Naive B cell (primary cell): ENCODE measurements at regions not wholly inside any gene's neighbourhood (a gene's known extent, or its start where the extent isn't known, plus 50 kb on each side); places are given as distances from the start of the nearest gene placed in this dataset.
A peak's percentile ranks its signal among the peaks of the same experiment; 100 is the strongest.

ENCODE experiments used
- ATAC-seq, 2 donors: fragments of 150-1000 bp; cut with Tn5 transposase; 2 replicates each; pipeline ENCODE4 v1.10.0; 2021; ENCODE audit warnings: low read depth in 2 of 2, mild to moderate bottlenecking in 2 of 2, moderate library complexity in 2 of 2
- DNase-seq: peaks from one replicate; pipeline ENCODE4 v3.0.0; 2022
- H3K27ac Mint-ChIP-seq, 6 donors: one replicate each; pipeline ENCODE4 v1.8.0; 2020 to 2022; ENCODE audit warnings: mild to moderate bottlenecking in 6 of 6, mixed read lengths in 6 of 6, moderate library complexity in 5 of 6, inconsistent platforms in 2 of 6
- H3K27me3 Mint-ChIP-seq, 3 donors: one replicate each; pipeline ENCODE4 v1.8.0; 2021 to 2022; ENCODE audit warnings: mixed read lengths in 3 of 3, mild to moderate bottlenecking in 1 of 3
- H3K36me3 Mint-ChIP-seq, 2 donors: one replicate each; pipeline ENCODE4 v1.8.0; 2020 to 2022; ENCODE audit warnings: mixed read lengths in 2 of 2, inconsistent platforms in 1 of 2, mild to moderate bottlenecking in 1 of 2
- H3K4me1 Mint-ChIP-seq, 3 donors: one replicate each; pipeline ENCODE4 v1.8.0; 2020 to 2022; ENCODE audit warnings: mixed read lengths in 3 of 3, inconsistent platforms in 1 of 3, mild to moderate bottlenecking in 1 of 3, moderate library complexity in 1 of 3
- H3K4me3 Mint-ChIP-seq, 8 donors: one replicate each; pipeline ENCODE4 v1.8.0; 2020 to 2022; ENCODE audit warnings: mild to moderate bottlenecking in 8 of 8, mixed read lengths in 8 of 8, moderate library complexity in 8 of 8, inconsistent platforms in 2 of 8
- H3K9me3 Mint-ChIP-seq, 7 donors: one replicate each; pipeline ENCODE4 v1.8.0; 2020 to 2022; ENCODE audit warnings: mixed read lengths in 7 of 7, mild to moderate bottlenecking in 5 of 7, inconsistent platforms in 2 of 7, moderate library complexity in 1 of 7

DNA sequence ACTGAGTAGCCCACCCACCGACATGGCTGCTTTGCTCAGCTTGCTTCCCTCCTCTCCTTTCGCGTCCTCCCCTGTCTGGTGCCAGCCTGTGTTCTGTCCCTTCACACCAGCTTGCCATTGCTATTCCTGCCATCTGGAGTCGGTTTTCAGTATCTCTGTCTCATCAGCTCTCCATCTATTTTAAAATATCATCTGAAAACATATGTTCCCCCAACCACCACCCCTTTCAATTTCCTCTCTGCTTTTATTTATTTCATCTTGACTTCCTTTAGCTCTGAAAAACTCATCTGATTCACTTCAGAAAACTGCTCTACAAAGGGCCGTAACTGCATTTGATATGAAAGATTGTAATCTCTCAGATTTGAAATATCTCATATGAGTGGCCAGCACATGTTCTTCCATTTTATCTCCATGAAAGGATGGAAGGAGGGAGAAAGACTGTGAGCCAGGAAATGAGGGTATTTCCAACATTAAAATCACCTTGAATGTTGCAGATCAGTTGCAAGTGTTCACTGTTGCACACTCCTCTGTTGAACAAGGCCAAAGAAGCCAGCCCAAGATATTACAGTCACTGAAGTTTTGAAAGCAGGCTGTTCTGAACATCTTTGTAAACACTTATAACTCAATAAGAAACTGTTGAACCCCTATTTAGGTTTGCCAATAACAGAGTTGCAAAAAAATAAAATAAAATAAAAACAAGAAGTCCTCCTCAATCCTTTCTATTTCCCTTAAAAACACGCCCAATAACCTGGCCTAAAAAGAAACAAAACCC is 202.4 kb upstream of the NEBL start:
- H3K27ac Mint-ChIP-seq: no peak overlapping the region
- ATAC-seq: no peak
- no peak for DNase-seq
- peaks cover 0 to 3% (median 0%) of the 10 kb centered on the region in 7 donors for H3K9me3 Mint-ChIP-seq
- H3K4me1 Mint-ChIP-seq: no peaks in the 10 kb centered on the region
- H3K27me3 Mint-ChIP-seq: no peaks in the 10 kb centered on the region
- no peak overlapping the region for H3K4me3 Mint-ChIP-seq
- no peaks in the 10 kb centered on the region for H3K36me3 Mint-ChIP-seq

GRCh38 chr10:21097926-21098355 is 200.8 kb upstream of the NEBL start:
- Mint-ChIP-seq H3K27ac (no peak overlapping the region), H3K4me3 (no peak overlapping the region), H3K36me3 (no peaks in the 10 kb centered on the region), H3K9me3 (no peaks in the 10 kb centered on the region), H3K27me3 (no peaks in the 10 kb centered on the region), H3K4me1 (no peaks in the 10 kb centered on the region)
- DNase-seq (no peak), ATAC-seq (no peak)

DNA sequence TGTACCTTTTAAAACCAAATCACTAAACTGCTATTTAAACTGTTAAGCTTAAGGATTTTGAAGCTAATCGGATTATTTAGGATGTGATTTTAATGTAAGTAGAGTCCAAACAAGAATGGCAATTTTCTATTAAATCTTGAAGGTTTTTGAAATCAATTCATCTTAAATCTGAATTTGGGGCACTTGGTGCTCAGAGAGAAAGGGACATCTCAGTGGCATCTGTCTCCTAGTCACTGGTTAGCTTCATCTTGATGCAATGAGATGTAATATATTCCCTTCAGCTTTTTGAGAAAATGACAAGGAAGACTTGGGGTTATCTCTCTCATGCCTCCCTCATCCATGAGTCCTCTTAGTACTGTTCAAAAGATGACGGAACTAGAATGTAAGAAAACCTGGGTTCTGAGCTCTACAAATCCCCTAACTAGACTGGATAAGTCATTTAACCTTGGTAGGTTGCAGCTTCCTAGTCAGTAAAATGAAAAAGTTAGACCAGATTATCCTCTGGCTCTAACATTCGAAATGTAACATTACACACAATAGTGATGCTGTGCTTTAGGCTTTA is 198.5 kb upstream of the NEBL start:
- no peak for ATAC-seq
- Mint-ChIP-seq H3K36me3 (no peaks in the 10 kb centered on the region), H3K4me3 (no peak overlapping the region), H3K4me1 (no peaks in the 10 kb centered on the region), H3K9me3 (peaks cover 0 to 3% (median 0%) of the 10 kb centered on the region in 7 donors), H3K27ac (no peak overlapping the region), H3K27me3 (no peaks in the 10 kb centered on the region)
- DNase-seq: no peak

DNA sequence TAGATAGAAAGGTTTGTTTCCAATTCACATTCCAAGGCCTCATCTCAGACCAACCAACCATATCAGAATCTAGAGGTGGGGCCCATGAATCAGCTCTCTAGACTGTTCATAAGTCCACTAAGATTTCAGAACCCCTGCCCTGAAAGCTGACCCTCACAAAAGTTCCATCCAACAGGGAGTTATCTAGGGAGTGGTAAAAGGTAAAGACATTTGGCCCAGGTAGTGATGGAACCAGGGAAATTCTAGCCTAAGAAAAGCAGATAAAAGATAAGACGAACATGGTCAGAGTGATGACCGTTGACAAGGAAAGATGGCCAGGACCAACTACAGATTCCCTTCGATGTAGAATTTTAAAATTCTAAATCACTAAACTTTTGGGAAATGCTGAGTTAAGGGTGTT is 198.0 kb upstream of the NEBL start:
- H3K27ac Mint-ChIP-seq: no peak overlapping the region
- H3K27me3 Mint-ChIP-seq: no peaks in the 10 kb centered on the region
- H3K36me3 Mint-ChIP-seq: no peaks in the 10 kb centered on the region
- peaks cover 0 to 3% (median 0%) of the 10 kb centered on the region in 7 donors for H3K9me3 Mint-ChIP-seq
- no peaks in the 10 kb centered on the region for H3K4me1 Mint-ChIP-seq
- DNase-seq (no peak), ATAC-seq (no peak)
- no peak overlapping the region for H3K4me3 Mint-ChIP-seq

- ATAC-seq: no peak
- Mint-ChIP-seq H3K27me3 (peaks cover 8 to 9% (median 9%) of the 10 kb centered on the region in 3 donors), H3K27ac (no peak overlapping the region), H3K9me3 (peaks cover 0 to 8% (median 0%) of the 10 kb centered on the region in 7 donors), H3K36me3 (no peaks in the 10 kb centered on the region), H3K4me3 (no peak overlapping the region), H3K4me1 (no peaks in the 10 kb centered on the region)
- DNase-seq: no peak
Observed at GRCh38 chr10:21092683-21093524, 195.8 kb upstream of the NEBL start.

DNA sequence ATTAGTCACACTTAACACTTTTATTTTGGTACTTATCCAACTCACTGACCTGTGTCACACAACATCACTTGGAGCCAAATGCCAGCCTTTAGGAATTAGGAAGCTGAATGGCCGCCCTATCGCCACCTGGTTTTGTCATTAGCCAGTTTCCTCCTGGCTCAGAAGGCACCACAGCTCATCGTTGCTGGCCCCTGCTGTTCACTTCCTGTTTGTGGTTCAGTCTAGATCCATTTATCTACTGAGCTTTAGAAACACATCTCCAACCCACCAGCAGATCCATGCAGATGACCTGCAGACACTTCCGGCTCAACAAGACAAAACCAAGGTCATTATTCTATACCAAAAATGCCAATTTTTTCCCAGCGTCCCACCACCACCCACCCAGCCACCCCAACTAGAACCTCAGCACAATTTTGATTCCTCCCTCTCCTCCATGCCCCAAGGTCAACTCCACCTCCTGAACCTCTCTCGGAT is 193.5 kb upstream of the NEBL start:
- H3K27me3 Mint-ChIP-seq: peaks cover 8 to 9% (median 9%) of the 10 kb centered on the region in 3 donors
- no peaks in the 10 kb centered on the region for H3K4me1 Mint-ChIP-seq
- H3K27ac Mint-ChIP-seq: no peak overlapping the region
- DNase-seq: no peak
- ATAC-seq: no peak
- peak overlapping the region in 1 of 8 donors; percentile 9 for H3K4me3 Mint-ChIP-seq
- H3K9me3 Mint-ChIP-seq: peaks cover 0 to 11% (median 0%) of the 10 kb centered on the region in 7 donors
- no peaks in the 10 kb centered on the region for H3K36me3 Mint-ChIP-seq

- ATAC-seq (no peak), DNase-seq (no peak)
- Mint-ChIP-seq H3K9me3 (peaks cover 0 to 11% (median 2%) of the 10 kb centered on the region in 7 donors), H3K4me3 (no peak overlapping the region), H3K27me3 (peaks cover 8 to 9% (median 9%) of the 10 kb centered on the region in 3 donors), H3K4me1 (no peaks in the 10 kb centered on the region), H3K27ac (no peak overlapping the region), H3K36me3 (no peaks in the 10 kb centered on the region)
Observed at GRCh38 chr10:21087476-21087875, 190.4 kb upstream of the NEBL start.

DNA sequence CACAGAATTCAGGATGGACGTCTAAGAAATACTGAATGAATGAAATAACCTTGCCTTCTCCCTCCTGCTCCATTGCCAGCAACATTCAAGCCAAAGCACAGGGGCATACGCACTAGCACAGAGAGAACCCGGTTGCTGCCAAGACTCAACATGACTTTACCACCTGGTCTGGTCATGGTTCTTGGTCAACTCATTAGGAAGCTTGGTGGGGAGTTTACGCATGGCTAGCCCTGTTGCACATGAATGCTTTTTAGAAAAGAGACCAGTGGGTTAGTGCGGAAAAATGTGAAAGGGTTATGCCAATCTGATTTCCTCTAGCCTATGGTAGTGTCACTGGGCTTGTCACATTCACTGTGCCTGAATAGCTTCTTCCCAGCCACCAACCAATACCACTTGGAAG is 187.6 kb upstream of the NEBL start:
- no peak for ATAC-seq
- H3K27me3 Mint-ChIP-seq: peaks cover 8 to 9% (median 9%) of the 10 kb centered on the region in 3 donors

GRCh38 chr10:21083861-21084260 is 186.8 kb upstream of the NEBL start:
- DNase-seq (no peak), ATAC-seq (no peak)
- Mint-ChIP-seq H3K4me3 (no peak overlapping the region), H3K36me3 (no peaks in the 10 kb centered on the region), H3K4me1 (no peaks in the 10 kb centered on the region), H3K9me3 (peaks cover 0 to 3% (median 0%) of the 10 kb centered on the region in 7 donors), H3K27me3 (peaks cover 4 to 5% (median 5%) of the 10 kb centered on the region in 3 donors), H3K27ac (no peak overlapping the region)

More for the DNA sequence above, 187.6 kb upstream of the NEBL start:
- Mint-ChIP-seq H3K4me3 (no peak overlapping the region), H3K9me3 (peaks cover 0 to 7% (median 2%) of the 10 kb centered on the region in 7 donors), H3K36me3 (no peaks in the 10 kb centered on the region), H3K4me1 (no peaks in the 10 kb centered on the region), H3K27ac (no peak overlapping the region)
- no peak for DNase-seq

- Mint-ChIP-seq H3K27ac (no peak overlapping the region), H3K9me3 (peaks cover 0 to 2% (median 0%) of the 10 kb centered on the region in 7 donors), H3K36me3 (no peaks in the 10 kb centered on the region), H3K27me3 (peaks cover 0 to 4% (median 0%) of the 10 kb centered on the region in 3 donors), H3K4me1 (no peaks in the 10 kb centered on the region), H3K4me3 (no peak overlapping the region)
- ATAC-seq: no peak
- no peak for DNase-seq
Observed at GRCh38 chr10:21082206-21082605, 185.1 kb upstream of the NEBL start.

- H3K27ac Mint-ChIP-seq: no peak overlapping the region
- H3K4me3 Mint-ChIP-seq: no peak overlapping the region
- no peaks in the 10 kb centered on the region for H3K36me3 Mint-ChIP-seq
- no peak for DNase-seq
- peaks cover 0 to 2% (median 0%) of the 10 kb centered on the region in 7 donors for H3K9me3 Mint-ChIP-seq
- ATAC-seq: no peak
- H3K27me3 Mint-ChIP-seq: peaks cover 0 to 4% (median 4%) of the 10 kb centered on the region in 3 donors
- H3K4me1 Mint-ChIP-seq: no peaks in the 10 kb centered on the region
Observed at GRCh38 chr10:21080261-21080660, 183.2 kb upstream of the NEBL start.

DNA sequence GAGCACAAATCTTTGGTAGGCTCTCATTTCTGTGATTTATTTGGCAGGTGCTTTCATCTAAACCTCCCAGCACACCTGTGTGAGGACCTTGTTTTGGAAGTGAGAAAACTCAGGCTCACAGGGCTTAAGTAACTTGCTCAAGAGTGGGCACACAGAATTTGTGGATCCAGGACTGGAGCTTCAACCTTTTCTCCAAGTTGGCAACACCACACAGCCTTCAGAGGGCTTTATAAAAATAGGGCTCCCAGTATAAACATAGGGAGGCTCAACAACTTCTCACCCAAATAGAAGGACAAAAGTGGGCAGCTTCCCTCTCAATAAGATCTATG is 182.2 kb upstream of the NEBL start:
- Mint-ChIP-seq H3K4me3 (no peak overlapping the region), H3K27me3 (peaks cover 0 to 4% (median 4%) of the 10 kb centered on the region in 3 donors), H3K9me3 (no peaks in the 10 kb centered on the region), H3K27ac (no peak overlapping the region), H3K4me1 (no peaks in the 10 kb centered on the region), H3K36me3 (no peaks in the 10 kb centered on the region)
- no peak for ATAC-seq
- no peak for DNase-seq

DNA sequence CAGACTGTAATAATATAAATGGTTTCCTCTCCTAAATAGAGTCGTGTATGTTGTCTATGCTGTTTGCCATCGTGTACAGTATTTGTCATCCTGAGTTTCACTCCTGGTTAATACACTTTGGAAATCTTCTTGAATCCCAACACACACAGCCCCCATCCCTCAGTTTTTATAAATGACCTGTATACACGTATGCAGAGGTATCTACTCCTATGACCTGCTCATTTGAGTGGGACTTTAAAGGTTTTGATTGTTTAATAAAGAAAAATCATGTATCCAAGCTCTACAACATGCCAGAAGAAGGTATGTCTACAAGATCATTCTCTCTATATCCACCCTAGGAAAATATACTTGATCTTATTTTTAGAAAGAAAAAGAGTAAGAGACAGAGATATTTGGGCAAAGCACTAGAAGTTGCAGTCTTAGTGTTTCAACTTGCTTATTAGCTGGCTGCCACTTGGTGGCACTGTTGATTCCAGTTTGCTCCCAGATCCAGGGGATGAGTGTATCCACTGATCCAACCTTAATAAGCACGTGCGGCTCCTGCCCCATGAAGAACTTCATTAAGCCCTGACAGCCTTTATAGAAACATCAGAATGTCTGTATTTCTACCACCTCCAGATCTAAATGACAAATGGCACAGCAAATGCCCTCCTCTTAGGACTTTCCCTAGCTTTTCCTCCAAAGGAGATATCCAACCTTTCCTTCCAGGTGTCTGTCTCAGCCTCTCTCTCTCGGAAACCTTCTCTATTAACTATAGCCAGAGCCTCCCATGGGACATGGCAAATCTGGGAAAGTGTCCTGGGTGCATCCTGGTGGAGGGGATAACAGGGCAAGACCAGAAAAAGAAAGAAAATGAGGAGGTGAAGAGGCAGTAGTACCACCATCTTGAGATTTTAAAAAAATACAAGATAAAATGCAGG is 181.6 kb upstream of the NEBL start:
- no peaks in the 10 kb centered on the region for H3K36me3 Mint-ChIP-seq
- H3K4me1 Mint-ChIP-seq: no peaks in the 10 kb centered on the region
- H3K27ac Mint-ChIP-seq: no peak overlapping the region
- DNase-seq (no peak), ATAC-seq (no peak)
- no peaks in the 10 kb centered on the region for H3K9me3 Mint-ChIP-seq
- H3K27me3 Mint-ChIP-seq: peaks cover 0 to 4% (median 4%) of the 10 kb centered on the region in 3 donors
- H3K4me3 Mint-ChIP-seq: peak overlapping the region in 1 of 8 donors; percentile 30
